ENCODE measurements at regions not wholly inside any gene's neighbourhood (a gene's known extent, or its start where the extent isn't known, plus 50 kb on each side); places are given as distances from the start of the nearest gene placed in this dataset.

GRCh38 chr3:194928831-194929577 is 243.3 kb downstream of the FAM43A start (continued):
- TF ChIP-seq ZNF280D (CRISPR knock-in tag; IDR thresholded peaks at IDR 0.05) (no peak), RFXANK (CRISPR knock-in tag; IDR thresholded peaks at IDR 0.05) (no peak), RORA (CRISPR knock-in tag; IDR thresholded peaks at IDR 0.05) (no peak), DPF2 (CRISPR knock-in tag; IDR thresholded peaks at IDR 0.05; ENCODE audit: borderline replicate concordance, low read depth) (no peak)

GRCh38 chr3:194929578-194929960 is 243.9 kb downstream of the FAM43A start:
- intact Hi-C loops (cut with micrococcal nuclease; ENCODE audit: unreplicated experiment), result no loop called here
- in situ Hi-C loops (cut with HindIII; ENCODE audit: extremely low pct_ligation_motif_present, low pct_unique_long_range_greater_than_20kb), result no loop called here
- Histone ChIP-seq H4K20me1 (ENCODE audit: insufficient read depth, low read length) (no peaks in the 10 kb centered on the region), H3K36me3 (replicated peaks in 1 of 2; ENCODE audit: control insufficient read depth in 1 of 2, insufficient read depth in 2 of 2, low read length in 2 of 2) (no peaks in the 10 kb centered on the region), H3K4me3 (replicated peaks in 1 of 3; ENCODE audit: insufficient read depth in 1 of 3, low read depth in 2 of 3, low read length in 3 of 3) (no peak overlapping the region), H3K9me3 (ENCODE audit: low read length) (no peaks in the 10 kb centered on the region; the same call in 1 of the 2 replicates), H3K79me2 (ENCODE audit: insufficient read depth, low read length) (no peaks in the 10 kb centered on the region), H3K4me2 (ENCODE audit: low read depth, low read length) (no peak overlapping the region), H3K27ac (ENCODE audit: extremely low read length, insufficient read depth, low read length) (no peak overlapping the region), H3K4me1 (ENCODE audit: insufficient read depth, low read length) (peaks cover 14% of the 10 kb centered on the region), H3K9ac (ENCODE audit: insufficient read depth, low read depth, low read length) (no peak overlapping the region), H3K27me3 (ENCODE audit: control insufficient read depth in 1 of 2, insufficient read depth in 2 of 2, low read length in 2 of 2) (peaks cover 0 to 27% of the 10 kb centered on the region in 2 experiments; a peak in 3 of 5 replicates), H2AFZ (ENCODE audit: low read length) (no peak overlapping the region)
- no peak for DNase-seq (ENCODE audit: low spot score)
- 97% methylated on average over 1 of the region's 1 CpG for WGBS (ENCODE audit: low lambda C conversion rate)
- BruUV-seq (replicated peaks), result no TSS peak
- ATAC-seq, result no peak
- ChIA-PET POLR2A (no interaction called here), CTCF (ENCODE audit: low intra/inter-chr PET ratio, low total read pairs) (no interaction called here)
- FAIRE-seq, result no peak
- TF ChIP-seq ZNF775 (CRISPR knock-in tag; IDR thresholded peaks at IDR 0.05; ENCODE audit: borderline replicate concordance) (no peak), PAXIP1 (CRISPR knock-in tag; conservative IDR thresholded peaks at IDR 0.05) (no peak), ZNF652 (CRISPR knock-in tag; IDR thresholded peaks at IDR 0.05; ENCODE audit: borderline replicate concordance, low read depth) (no peak), ZNF350 (CRISPR knock-in tag; IDR thresholded peaks at IDR 0.05; ENCODE audit: borderline replicate concordance, low read depth) (no peak), SIN3A (IDR thresholded peaks at IDR 0.05; ENCODE audit: borderline replicate concordance, low read depth, low read length) (no peak), SRSF1 (optimal IDR thresholded peaks at IDR 0.05; ENCODE audit: low read depth, low read length) (no peak), SCMH1 (CRISPR knock-in tag; IDR thresholded peaks at IDR 0.05; ENCODE audit: borderline replicate concordance) (no peak), KLF15 (CRISPR knock-in tag; IDR thresholded peaks at IDR 0.05; ENCODE audit: borderline replicate concordance) (no peak), SRSF9 (IDR thresholded peaks at IDR 0.05; ENCODE audit: borderline replicate concordance, insufficient read depth, low read depth, low read length, poor library complexity, severe bottlenecking) (no peak)
